Right atrium auricular region (tissue), 2 donors: ENCODE measurements at regions not wholly inside any gene's neighbourhood (a gene's known extent, or its start where the extent isn't known, plus 50 kb on each side); places are given as distances from the start of the nearest gene placed in this dataset.

ENCODE experiments used
- DNase-seq: peaks from one replicate; pipeline ENCODE4 v3.0.0-alpha.2; 2019; ENCODE audit warnings: low spot score
- H3K27ac ChIP-seq, 2 donors: fragments of 200-600 bp; sonication (generic); 1 replicate in 1 of 2; 2 replicates in 1 of 2; pipeline ENCODE4 v1.5.1; 2016 to 2019
- H3K27me3 ChIP-seq, 2 donors: fragments of 200-600 bp; sonication (generic); one replicate each; pipeline versions ENCODE4 v1.5.1 to v1.6.0; 2017 to 2019
- H3K36me3 ChIP-seq: fragments of 200-600 bp; sonication (generic); one replicate; pipeline ENCODE4 v1.5.1; 2016
- H3K4me1 ChIP-seq, 2 donors: fragments of 200-600 bp; sonication (generic); one replicate each; pipeline versions ENCODE4 v1.5.1 to v1.6.0; 2017 to 2019
- H3K4me3 ChIP-seq, 2 donors: fragments of 200-600 bp; sonication (generic); 1 replicate in 1 of 2; 2 replicates in 1 of 2; pipeline ENCODE4 v1.5.1; 2017 to 2019; ENCODE audit warnings: mild to moderate bottlenecking in 1 of 2, moderate library complexity in 1 of 2
- H3K9me3 ChIP-seq, 2 donors: fragments of 200-600 bp; sonication (generic); one replicate each; pipeline ENCODE4 v1.5.1; 2019
- TF ChIP-seq, protein P1 (sequence below), 2 donors: fragments of 200-600 bp; sonication (generic); IDR thresholded peaks; one replicate each; pipeline ENCODE4 v1.5.1; 2019; ENCODE audit warnings: antibody characterized with exemption in 2 of 2

GRCh38 chr2:66696886-66697285 lies 262.0 kb downstream of the MEIS1 start:
- Histone ChIP-seq H3K36me3 (no peaks in the 10 kb centered on the region), H3K4me1 (no peaks in the 10 kb centered on the region), H3K27ac (no peak overlapping the region), H3K27me3 (no peaks in the 10 kb centered on the region), H3K9me3 (no peaks in the 10 kb centered on the region), H3K4me3 (no peak overlapping the region)
- DNase-seq, result no peak
- TF ChIP-seq, protein P1, sequence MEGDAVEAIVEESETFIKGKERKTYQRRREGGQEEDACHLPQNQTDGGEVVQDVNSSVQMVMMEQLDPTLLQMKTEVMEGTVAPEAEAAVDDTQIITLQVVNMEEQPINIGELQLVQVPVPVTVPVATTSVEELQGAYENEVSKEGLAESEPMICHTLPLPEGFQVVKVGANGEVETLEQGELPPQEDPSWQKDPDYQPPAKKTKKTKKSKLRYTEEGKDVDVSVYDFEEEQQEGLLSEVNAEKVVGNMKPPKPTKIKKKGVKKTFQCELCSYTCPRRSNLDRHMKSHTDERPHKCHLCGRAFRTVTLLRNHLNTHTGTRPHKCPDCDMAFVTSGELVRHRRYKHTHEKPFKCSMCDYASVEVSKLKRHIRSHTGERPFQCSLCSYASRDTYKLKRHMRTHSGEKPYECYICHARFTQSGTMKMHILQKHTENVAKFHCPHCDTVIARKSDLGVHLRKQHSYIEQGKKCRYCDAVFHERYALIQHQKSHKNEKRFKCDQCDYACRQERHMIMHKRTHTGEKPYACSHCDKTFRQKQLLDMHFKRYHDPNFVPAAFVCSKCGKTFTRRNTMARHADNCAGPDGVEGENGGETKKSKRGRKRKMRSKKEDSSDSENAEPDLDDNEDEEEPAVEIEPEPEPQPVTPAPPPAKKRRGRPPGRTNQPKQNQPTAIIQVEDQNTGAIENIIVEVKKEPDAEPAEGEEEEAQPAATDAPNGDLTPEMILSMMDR (IDR thresholded peaks at IDR 0.05), result no peak

- H3K27ac ChIP-seq, result no peak overlapping the region
- no peaks in the 10 kb centered on the region for H3K4me1 ChIP-seq
- no peak for DNase-seq
- no peaks in the 10 kb centered on the region for H3K36me3 ChIP-seq
- TF ChIP-seq, protein P1 (IDR thresholded peaks at IDR 0.05), result no peak
- no peaks in the 10 kb centered on the region for H3K9me3 ChIP-seq
- H3K27me3 ChIP-seq, result no peaks in the 10 kb centered on the region
- H3K4me3 ChIP-seq, result no peak overlapping the region
These were observed 262.4 kb downstream of the MEIS1 start for GRCh38 chr2:66697366-66697765.

DNA sequence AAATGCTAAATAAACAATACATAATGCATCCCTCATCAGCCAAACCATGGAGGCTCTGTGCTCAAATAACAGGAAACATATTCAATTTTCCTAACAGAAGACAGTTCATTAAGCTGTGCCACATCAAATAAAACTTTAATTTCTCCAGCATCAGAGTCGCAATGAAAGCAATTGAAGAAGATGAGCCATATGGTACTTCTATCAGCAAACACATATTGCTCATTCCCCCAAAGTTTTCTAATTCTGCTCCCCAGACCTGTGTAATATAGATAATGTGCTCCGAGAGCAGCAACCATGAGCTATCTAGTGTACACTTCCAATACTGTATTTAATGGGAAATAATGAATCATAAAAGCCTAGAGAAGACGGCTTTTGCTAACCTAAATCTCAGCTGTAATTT lies 263.2 kb downstream of the MEIS1 start:
- Histone ChIP-seq H3K9me3 (no peaks in the 10 kb centered on the region), H3K4me1 (no peaks in the 10 kb centered on the region), H3K4me3 (no peak overlapping the region), H3K36me3 (no peaks in the 10 kb centered on the region), H3K27ac (no peak overlapping the region), H3K27me3 (no peaks in the 10 kb centered on the region)
- TF ChIP-seq, protein P1 (IDR thresholded peaks at IDR 0.05), result no peak
- no peak for DNase-seq

DNA sequence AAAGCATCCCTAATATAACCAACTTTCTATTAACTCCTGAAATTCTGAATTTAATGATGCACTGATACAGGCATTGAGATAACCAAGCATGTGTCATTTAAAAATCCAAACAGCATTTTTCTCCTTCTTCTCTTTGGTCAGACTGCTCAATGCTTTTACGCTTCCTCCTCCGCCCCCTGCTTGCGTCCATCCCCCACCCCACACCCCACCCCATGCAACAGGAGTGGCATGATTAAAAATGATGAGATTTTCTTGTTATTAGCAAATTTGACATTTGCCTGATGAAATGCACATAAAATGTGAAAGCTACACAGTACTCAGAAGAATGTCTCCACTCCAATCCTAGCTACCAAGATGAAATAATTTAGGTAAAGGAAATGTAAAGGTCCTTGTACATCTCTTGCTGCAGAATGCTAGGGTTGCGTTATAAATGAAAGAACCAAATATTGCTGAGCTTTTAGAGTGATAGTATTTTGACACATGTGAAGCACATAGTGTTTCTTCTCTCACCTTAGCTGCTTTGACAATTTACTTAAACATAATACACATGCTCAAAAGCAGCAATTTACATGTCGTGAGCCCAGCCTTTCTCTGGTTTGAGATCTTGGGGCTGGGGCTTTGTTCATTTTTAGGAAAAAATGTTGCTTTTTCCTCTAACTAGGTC lies 263.8 kb downstream of the MEIS1 start:
- H3K4me1 ChIP-seq, result no peaks in the 10 kb centered on the region
- H3K9me3 ChIP-seq, result no peaks in the 10 kb centered on the region
- TF ChIP-seq, protein P1 (IDR thresholded peaks at IDR 0.05), result no peak
- DNase-seq, result no peak
- no peak overlapping the region for H3K27ac ChIP-seq
- no peak overlapping the region for H3K4me3 ChIP-seq
- no peaks in the 10 kb centered on the region for H3K36me3 ChIP-seq
- no peaks in the 10 kb centered on the region for H3K27me3 ChIP-seq

- Histone ChIP-seq H3K4me3 (no peak overlapping the region), H3K4me1 (no peaks in the 10 kb centered on the region), H3K9me3 (no peaks in the 10 kb centered on the region), H3K27ac (no peak overlapping the region), H3K27me3 (no peaks in the 10 kb centered on the region), H3K36me3 (no peaks in the 10 kb centered on the region)
- no peak for DNase-seq
- TF ChIP-seq, protein P1 (IDR thresholded peaks at IDR 0.05), result no peak
These were observed 264.5 kb downstream of the MEIS1 start for GRCh38 chr2:66699416-66699792.
